PC-3 (cell line): ENCODE measurements at regions not wholly inside any gene's neighbourhood (a gene's known extent, or its start where the extent isn't known, plus 50 kb on each side); places are given as distances from the start of the nearest gene placed in this dataset.

Experiments used
- ATAC-seq: fragments of 200-7000 bp; cut with Tn5 transposase; 2 replicates; pipeline ENCODE4 v1.9.1; 2020; ENCODE audit warnings: mild to moderate bottlenecking, moderate library complexity
- BruUV-seq: library from RNA; stranded (reverse); fragments of 400-500 nt; replicated peaks from 2 replicates; lab custom pipeline; 2021; lab: Mats Ljungman, UMichigan
- CTCF ChIA-PET: fragments of 300-600 bp; sonication (Branson Sonifier 250); formaldehyde crosslinking; loops from one replicate; lab custom pipeline; 2022; ENCODE audit warnings: antibody characterized with exemption; lab: Charles Lee
- POLR2A ChIA-PET: fragments of 300-600 bp; sonication (Branson Sonifier 250); formaldehyde crosslinking; loops from one replicate; lab custom pipeline; 2022; ENCODE audit warnings: antibody characterized with exemption; ENCODE audit not compliant: unreplicated experiment; lab: Charles Lee
- DNase-seq: peaks from one replicate; pipeline ENCODE4 v3.0.0-alpha.2; 2015
- H2AFZ ChIP-seq: fragments of 300-600 bp; sonication (generic); 2 replicates; pipeline ENCODE4 v1.6.0; 2016; ENCODE audit warnings: antibody characterized with exemption, low read length
- H3F3A ChIP-seq: fragments of 300-600 bp; sonication (generic); one replicate; pipeline ENCODE4 v1.6.0; 2017; ENCODE audit warnings: antibody characterized with exemption, low read length, control low read depth, mild to moderate bottlenecking; ENCODE audit not compliant: unreplicated experiment
- H3K27ac ChIP-seq: fragments of 300-600 bp; sonication (generic); 2 replicates; pipeline ENCODE4 v1.5.1; 2016; ENCODE audit warnings: mild to moderate bottlenecking, low read length
- H3K27me3 ChIP-seq: fragments of 300-600 bp; sonication (generic); 2 replicates; pipeline ENCODE4 v1.6.1; 2016; ENCODE audit warnings: low read length, mixed read lengths
- H3K36me3 ChIP-seq: fragments of 300-600 bp; sonication (generic); 2 replicates; pipeline ENCODE4 v1.6.1; 2016; ENCODE audit warnings: low read depth, mixed run types, low read length, mixed read lengths
- H3K4me1 ChIP-seq: fragments of 300-600 bp; sonication (generic); 2 replicates; pipeline ENCODE4 v1.5.1; 2016; ENCODE audit warnings: low read length; ENCODE audit not compliant: insufficient read depth
- H3K4me2 ChIP-seq: fragments of 300-600 bp; sonication (generic); 2 replicates; pipeline ENCODE4 v1.6.0; 2016; ENCODE audit warnings: low read length
- H3K4me3 ChIP-seq: fragments of 300-600 bp; sonication (generic); 2 replicates; pipeline ENCODE4 v1.5.1; 2016; ENCODE audit warnings: mild to moderate bottlenecking, low read length, mixed read lengths
- H3K79me2 ChIP-seq: fragments of 300-600 bp; sonication (generic); 2 replicates; pipeline ENCODE4 v1.6.1; 2017; ENCODE audit warnings: low read length, mixed read lengths
- H3K9ac ChIP-seq: fragments of 300-600 bp; sonication (generic); 2 replicates; pipeline ENCODE4 v1.6.0; 2016; ENCODE audit warnings: mild to moderate bottlenecking, low read length
- H3K9me2 ChIP-seq: fragments of 300-600 bp; sonication (generic); replicated peaks from 2 replicates; pipeline ENCODE4 v1.6.1; 2016; ENCODE audit warnings: mixed run types, low read length, mixed read lengths
- H3K9me3 ChIP-seq: fragments of 300-600 bp; sonication (generic); 2 replicates; pipeline ENCODE4 v1.6.1; 2016; ENCODE audit warnings: low read length, mixed read lengths
- H4K20me1 ChIP-seq: fragments of 300-600 bp; sonication (generic); 2 replicates; pipeline ENCODE4 v1.6.1; 2016; ENCODE audit warnings: low read length, mixed read lengths
- EZH2 ChIP-seq: fragments of 300-600 bp; sonication (generic); IDR thresholded peaks from one replicate; pipeline ENCODE4 v1.6.1; 2017; ENCODE audit warnings: antibody characterized with exemption, mild to moderate bottlenecking, low read length; ENCODE audit not compliant: unreplicated experiment
- EZH2phosphoT487 ChIP-seq: fragments of 300-600 bp; sonication (generic); IDR thresholded peaks from 2 replicates; pipeline ENCODE4 v1.6.1; 2018; ENCODE audit warnings: mild to moderate bottlenecking, antibody characterized with exemption, low read length, borderline replicate concordance
- intact Hi-C: fragments of 100-400 bp; cut with micrococcal nuclease; formaldehyde crosslinking; loops from 2 replicates; pipeline ENCODE4 v1.9.0; 2023
- TF ChIP-seq, protein P1 (sequence below): fragments of 300-600 bp; sonication (generic); conservative IDR thresholded peaks from 2 replicates; pipeline ENCODE4 v1.5.1; 2017; ENCODE audit warnings: antibody characterized with exemption, low read depth, mild to moderate bottlenecking, low read length

DNA sequence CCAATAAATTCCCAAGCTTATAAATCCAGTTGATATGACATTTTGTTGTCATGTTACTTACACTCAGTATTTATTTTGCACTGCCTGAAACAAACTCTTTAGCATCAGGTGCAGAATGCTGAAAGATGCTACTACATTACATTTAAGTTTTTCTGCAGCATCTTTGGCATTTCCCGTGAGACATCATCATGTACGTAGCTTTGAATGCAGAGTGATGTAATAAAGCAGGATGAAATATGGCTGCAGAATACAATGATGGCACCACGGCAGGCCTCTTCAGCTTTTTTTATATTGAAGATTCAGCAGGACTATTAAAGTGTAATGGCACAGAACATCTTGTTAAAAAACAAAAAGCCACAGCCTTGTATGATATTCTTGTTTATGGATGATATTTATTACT, 531.8 kb downstream of the NXPH1 start:
- H4K20me1 ChIP-seq: no peaks in the 10 kb centered on the region
- TF ChIP-seq, protein P1, sequence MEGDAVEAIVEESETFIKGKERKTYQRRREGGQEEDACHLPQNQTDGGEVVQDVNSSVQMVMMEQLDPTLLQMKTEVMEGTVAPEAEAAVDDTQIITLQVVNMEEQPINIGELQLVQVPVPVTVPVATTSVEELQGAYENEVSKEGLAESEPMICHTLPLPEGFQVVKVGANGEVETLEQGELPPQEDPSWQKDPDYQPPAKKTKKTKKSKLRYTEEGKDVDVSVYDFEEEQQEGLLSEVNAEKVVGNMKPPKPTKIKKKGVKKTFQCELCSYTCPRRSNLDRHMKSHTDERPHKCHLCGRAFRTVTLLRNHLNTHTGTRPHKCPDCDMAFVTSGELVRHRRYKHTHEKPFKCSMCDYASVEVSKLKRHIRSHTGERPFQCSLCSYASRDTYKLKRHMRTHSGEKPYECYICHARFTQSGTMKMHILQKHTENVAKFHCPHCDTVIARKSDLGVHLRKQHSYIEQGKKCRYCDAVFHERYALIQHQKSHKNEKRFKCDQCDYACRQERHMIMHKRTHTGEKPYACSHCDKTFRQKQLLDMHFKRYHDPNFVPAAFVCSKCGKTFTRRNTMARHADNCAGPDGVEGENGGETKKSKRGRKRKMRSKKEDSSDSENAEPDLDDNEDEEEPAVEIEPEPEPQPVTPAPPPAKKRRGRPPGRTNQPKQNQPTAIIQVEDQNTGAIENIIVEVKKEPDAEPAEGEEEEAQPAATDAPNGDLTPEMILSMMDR: no peak
- TF ChIP-seq EZH2 (no peak), EZH2phosphoT487 (no peak)
- POLR2A ChIA-PET: no interaction called here
- H3K27ac ChIP-seq: no peak overlapping the region
- no peaks in the 10 kb centered on the region for H3K79me2 ChIP-seq
- ATAC-seq: no peak
- H3F3A ChIP-seq: no peaks in the 10 kb centered on the region
- no peaks in the 10 kb centered on the region for H3K9me3 ChIP-seq
- no peaks in the 10 kb centered on the region for H3K27me3 ChIP-seq
- intact Hi-C loops: no loop called here
- H3K36me3 ChIP-seq: no peaks in the 10 kb centered on the region
- no peak overlapping the region for H2AFZ ChIP-seq
- no peaks in the 10 kb centered on the region for H3K4me1 ChIP-seq
- H3K4me3 ChIP-seq: no peak overlapping the region
- no peaks in the 10 kb centered on the region for H3K9me2 ChIP-seq
- no peak overlapping the region for H3K4me2 ChIP-seq
- no peak for DNase-seq
- no peak overlapping the region for H3K9ac ChIP-seq
- BruUV-seq: no TSS peak
- CTCF ChIA-PET: no interaction called here

DNA sequence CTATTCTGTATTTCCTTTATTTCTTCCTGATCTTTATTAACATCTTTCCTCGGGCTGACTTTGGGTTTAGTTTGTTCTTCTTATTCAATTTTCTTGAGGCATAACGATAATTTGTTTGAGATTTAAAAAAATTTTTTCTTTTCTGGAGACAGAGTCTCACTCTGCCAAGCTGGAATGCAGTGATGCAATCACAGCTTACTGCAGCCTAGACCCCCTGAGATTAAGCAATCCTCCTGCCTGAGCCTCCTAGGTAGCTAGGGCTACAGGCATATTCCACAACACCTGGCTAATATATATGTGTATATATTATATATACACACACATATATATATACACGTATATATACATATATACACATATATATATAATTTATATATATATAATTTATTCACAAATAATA, 540.2 kb downstream of the NXPH1 start:
- intact Hi-C loops: no loop called here
- no TSS peak for BruUV-seq
- Histone ChIP-seq H3K27me3 (no peaks in the 10 kb centered on the region), H3K4me3 (no peak overlapping the region), H3K36me3 (no peaks in the 10 kb centered on the region), H3K79me2 (no peaks in the 10 kb centered on the region), H3K27ac (no peak overlapping the region), H3F3A (no peaks in the 10 kb centered on the region), H4K20me1 (no peaks in the 10 kb centered on the region), H3K4me2 (no peak overlapping the region), H3K9me2 (no peaks in the 10 kb centered on the region), H3K9me3 (no peaks in the 10 kb centered on the region), H3K4me1 (no peaks in the 10 kb centered on the region), H3K9ac (no peak overlapping the region), H2AFZ (no peak overlapping the region)
- ChIA-PET POLR2A (no interaction called here), CTCF (no interaction called here)
- DNase-seq (no peak), ATAC-seq (no peak)
- TF ChIP-seq, protein P1: no peak
- TF ChIP-seq EZH2: no peak
- TF ChIP-seq EZH2phosphoT487: no peak

DNA sequence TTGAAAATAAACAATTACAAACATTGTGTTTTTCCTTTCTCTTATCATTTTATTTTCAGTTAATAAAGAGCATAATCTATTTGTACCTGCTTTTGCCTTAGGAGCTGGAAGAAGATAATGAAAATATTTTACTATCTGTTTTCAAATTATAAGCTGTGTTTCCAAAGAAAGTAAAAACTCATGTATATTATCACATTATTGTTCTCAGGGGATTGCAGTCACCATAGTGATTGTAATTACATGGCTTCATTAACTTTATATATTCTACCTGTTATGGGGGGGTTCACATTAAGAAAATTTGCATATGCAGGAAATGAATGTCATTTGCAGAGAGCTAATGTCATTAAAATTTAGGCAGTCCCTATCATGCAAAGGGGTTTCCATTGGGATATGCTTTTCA, 542.3 kb downstream of the NXPH1 start:
- ChIA-PET POLR2A (interaction anchor here (0.7 kb wide), 1 partner anchor 60 kb away, joined by 3 read pairs; no protein-coding TSS in a partner anchor), CTCF (no interaction called here)
- no TSS peak for BruUV-seq
- intact Hi-C loops: no loop called here
- Histone ChIP-seq H3K9me2 (no peaks in the 10 kb centered on the region), H3F3A (no peaks in the 10 kb centered on the region), H3K27me3 (no peaks in the 10 kb centered on the region), H2AFZ (no peak overlapping the region), H3K79me2 (no peaks in the 10 kb centered on the region), H3K4me2 (no peak overlapping the region), H3K9me3 (no peaks in the 10 kb centered on the region), H3K9ac (no peak overlapping the region), H3K36me3 (no peaks in the 10 kb centered on the region), H3K4me1 (no peaks in the 10 kb centered on the region), H3K27ac (no peak overlapping the region), H4K20me1 (no peaks in the 10 kb centered on the region), H3K4me3 (no peak overlapping the region)
- DNase-seq (no peak), ATAC-seq (no peak)
- TF ChIP-seq EZH2 (no peak), EZH2phosphoT487 (no peak)
- TF ChIP-seq, protein P1: no peak
